ENCODE measurements at regions not wholly inside any gene's neighbourhood (a gene's known extent, or its start where the extent isn't known, plus 50 kb on each side); places are given as distances from the start of the nearest gene placed in this dataset.
A peak's percentile ranks its signal among the peaks of the same experiment; 100 is the strongest.

GRCh38 chr6:95448208-95448607, 129.1 kb upstream of the MANEA start:
- Histone ChIP-seq H3K27ac (no peak overlapping the region), H3K4me3 (no peak overlapping the region)

- no peak overlapping the region for H3K4me3 ChIP-seq
- H3K27ac ChIP-seq, result no peak overlapping the region
Measured at GRCh38 chr6:95469511-95469910, 107.8 kb upstream of the MANEA start.

GRCh38 chr6:95478941-95479340, 98.4 kb upstream of the MANEA start:
- Histone ChIP-seq H3K4me3 (no peak overlapping the region), H3K27ac (no peak overlapping the region)

- H3K27ac ChIP-seq, result no peak overlapping the region
- H3K4me3 ChIP-seq, result no peak overlapping the region
Measured at GRCh38 chr6:95487817-95488216, 89.5 kb upstream of the MANEA start.

GRCh38 chr6:95489185-95489863, 88.0 kb upstream of the MANEA start:
- Histone ChIP-seq H3K4me3 (no peak overlapping the region), H3K27ac (no peak overlapping the region)

- Histone ChIP-seq H3K4me3 (no peak overlapping the region), H3K27ac (no peak overlapping the region)
Measured at GRCh38 chr6:95496769-95497426, 80.4 kb upstream of the MANEA start.

GRCh38 chr6:95501032-95501904, 76.1 kb upstream of the MANEA start:
- no peak overlapping the region for H3K27ac ChIP-seq
- H3K4me3 ChIP-seq, result no peak overlapping the region

- Histone ChIP-seq H3K4me3 (no peak overlapping the region), H3K27ac (no peak overlapping the region)
Measured at GRCh38 chr6:95503568-95503967, 73.8 kb upstream of the MANEA start.

- Histone ChIP-seq H3K27ac (no peak overlapping the region), H3K4me3 (no peak overlapping the region)
Measured at GRCh38 chr6:95511404-95511803, 65.9 kb upstream of the MANEA start.

- H3K4me3 ChIP-seq, result no peak overlapping the region
- no peak overlapping the region for H3K27ac ChIP-seq
Measured at GRCh38 chr6:95515975-95516374, 61.4 kb upstream of the MANEA start.

GRCh38 chr6:95517004-95517403, 60.3 kb upstream of the MANEA start:
- Histone ChIP-seq H3K4me3 (no peak overlapping the region), H3K27ac (no peak overlapping the region)

- no peak overlapping the region for H3K4me3 ChIP-seq
- no peak overlapping the region for H3K27ac ChIP-seq
Measured at GRCh38 chr6:95517568-95517967, 59.8 kb upstream of the MANEA start.

GRCh38 chr6:95518630-95519227, 58.6 kb upstream of the MANEA start:
- Histone ChIP-seq H3K4me3 (peak overlapping the region in 3 of 7 experiments; percentile 20 to 32 (median 22)), H3K27ac (peak overlapping the region in 1 of 21 experiments; percentile 31)

GRCh38 chr6:95519228-95520037, 57.9 kb upstream of the MANEA start:
- Histone ChIP-seq H3K27ac (peak overlapping the region in 3 of 21 experiments; percentile 17 to 67 (median 32)), H3K4me3 (peak overlapping the region in 4 of 7 experiments; percentile 12 to 32 (median 21))

GRCh38 chr6:95521181-95521580, 56.2 kb upstream of the MANEA start:
- H3K27ac ChIP-seq, result no peak overlapping the region
- no peak overlapping the region for H3K4me3 ChIP-seq
